ENCODE measurements at regions not wholly inside any gene's neighbourhood (a gene's known extent, or its start where the extent isn't known, plus 50 kb on each side); places are given as distances from the start of the nearest gene placed in this dataset.

DNA sequence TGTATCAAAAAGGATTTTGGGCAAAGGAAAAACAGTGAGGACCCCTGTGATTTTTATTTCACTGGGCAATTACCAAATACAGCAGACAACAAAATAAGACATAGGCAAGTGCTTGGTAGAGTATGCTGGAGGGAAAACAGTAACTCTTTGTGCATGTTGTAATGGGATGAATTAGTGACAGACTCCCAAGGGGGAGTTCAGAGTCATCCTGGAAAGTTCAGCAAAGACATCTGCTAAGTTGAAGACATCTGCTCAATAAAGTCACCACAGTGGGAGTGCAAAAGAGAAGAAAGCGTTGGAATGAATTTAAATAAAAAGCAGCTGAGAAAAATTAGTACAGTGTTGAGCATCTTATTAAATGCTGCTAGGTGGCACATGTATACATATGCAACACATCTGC lies 378.8 kb upstream of the ISX start:
- DNase-seq (ENCODE audit: low spot score) (no peak), FAIRE-seq (no peak), ATAC-seq (no peak)
- Histone ChIP-seq H3K27me3 (ENCODE audit: control insufficient read depth in 1 of 2, insufficient read depth in 2 of 2, low read length in 2 of 2) (no peaks in the 10 kb centered on the region; a peak in 1 of 5 replicates), H4K20me1 (ENCODE audit: insufficient read depth, low read length) (no peaks in the 10 kb centered on the region), H3K4me3 (replicated peaks in 1 of 3; ENCODE audit: insufficient read depth in 1 of 3, low read depth in 2 of 3, low read length in 3 of 3) (no peak overlapping the region), H3K4me1 (ENCODE audit: insufficient read depth, low read length) (no peaks in the 10 kb centered on the region), H3K27ac (ENCODE audit: extremely low read length, insufficient read depth, low read length) (no peak overlapping the region), H3K9me3 (ENCODE audit: low read length) (no peaks in the 10 kb centered on the region), H3K36me3 (replicated peaks in 1 of 2; ENCODE audit: control insufficient read depth in 1 of 2, insufficient read depth in 2 of 2, low read length in 2 of 2) (no peaks in the 10 kb centered on the region), H3K4me2 (ENCODE audit: low read depth, low read length) (no peak overlapping the region), H3K79me2 (ENCODE audit: insufficient read depth, low read length) (no peaks in the 10 kb centered on the region), H2AFZ (ENCODE audit: low read length) (no peak overlapping the region), H3K9ac (ENCODE audit: insufficient read depth, low read depth, low read length) (no peak overlapping the region)
- in situ Hi-C loops (cut with HindIII; ENCODE audit: extremely low pct_ligation_motif_present, low pct_unique_long_range_greater_than_20kb), result no loop called here
- CTCF ChIA-PET (ENCODE audit: low intra/inter-chr PET ratio, low total read pairs), result no interaction called here
- intact Hi-C loops (cut with micrococcal nuclease; ENCODE audit: unreplicated experiment), result no loop called here
- WGBS (ENCODE audit: low lambda C conversion rate), result 0% methylated on average over 1 of the region's 1 CpG
- BruUV-seq (replicated peaks), result no TSS peak
- POLR2A ChIA-PET, result no interaction called here
- TF ChIP-seq, protein P1, sequence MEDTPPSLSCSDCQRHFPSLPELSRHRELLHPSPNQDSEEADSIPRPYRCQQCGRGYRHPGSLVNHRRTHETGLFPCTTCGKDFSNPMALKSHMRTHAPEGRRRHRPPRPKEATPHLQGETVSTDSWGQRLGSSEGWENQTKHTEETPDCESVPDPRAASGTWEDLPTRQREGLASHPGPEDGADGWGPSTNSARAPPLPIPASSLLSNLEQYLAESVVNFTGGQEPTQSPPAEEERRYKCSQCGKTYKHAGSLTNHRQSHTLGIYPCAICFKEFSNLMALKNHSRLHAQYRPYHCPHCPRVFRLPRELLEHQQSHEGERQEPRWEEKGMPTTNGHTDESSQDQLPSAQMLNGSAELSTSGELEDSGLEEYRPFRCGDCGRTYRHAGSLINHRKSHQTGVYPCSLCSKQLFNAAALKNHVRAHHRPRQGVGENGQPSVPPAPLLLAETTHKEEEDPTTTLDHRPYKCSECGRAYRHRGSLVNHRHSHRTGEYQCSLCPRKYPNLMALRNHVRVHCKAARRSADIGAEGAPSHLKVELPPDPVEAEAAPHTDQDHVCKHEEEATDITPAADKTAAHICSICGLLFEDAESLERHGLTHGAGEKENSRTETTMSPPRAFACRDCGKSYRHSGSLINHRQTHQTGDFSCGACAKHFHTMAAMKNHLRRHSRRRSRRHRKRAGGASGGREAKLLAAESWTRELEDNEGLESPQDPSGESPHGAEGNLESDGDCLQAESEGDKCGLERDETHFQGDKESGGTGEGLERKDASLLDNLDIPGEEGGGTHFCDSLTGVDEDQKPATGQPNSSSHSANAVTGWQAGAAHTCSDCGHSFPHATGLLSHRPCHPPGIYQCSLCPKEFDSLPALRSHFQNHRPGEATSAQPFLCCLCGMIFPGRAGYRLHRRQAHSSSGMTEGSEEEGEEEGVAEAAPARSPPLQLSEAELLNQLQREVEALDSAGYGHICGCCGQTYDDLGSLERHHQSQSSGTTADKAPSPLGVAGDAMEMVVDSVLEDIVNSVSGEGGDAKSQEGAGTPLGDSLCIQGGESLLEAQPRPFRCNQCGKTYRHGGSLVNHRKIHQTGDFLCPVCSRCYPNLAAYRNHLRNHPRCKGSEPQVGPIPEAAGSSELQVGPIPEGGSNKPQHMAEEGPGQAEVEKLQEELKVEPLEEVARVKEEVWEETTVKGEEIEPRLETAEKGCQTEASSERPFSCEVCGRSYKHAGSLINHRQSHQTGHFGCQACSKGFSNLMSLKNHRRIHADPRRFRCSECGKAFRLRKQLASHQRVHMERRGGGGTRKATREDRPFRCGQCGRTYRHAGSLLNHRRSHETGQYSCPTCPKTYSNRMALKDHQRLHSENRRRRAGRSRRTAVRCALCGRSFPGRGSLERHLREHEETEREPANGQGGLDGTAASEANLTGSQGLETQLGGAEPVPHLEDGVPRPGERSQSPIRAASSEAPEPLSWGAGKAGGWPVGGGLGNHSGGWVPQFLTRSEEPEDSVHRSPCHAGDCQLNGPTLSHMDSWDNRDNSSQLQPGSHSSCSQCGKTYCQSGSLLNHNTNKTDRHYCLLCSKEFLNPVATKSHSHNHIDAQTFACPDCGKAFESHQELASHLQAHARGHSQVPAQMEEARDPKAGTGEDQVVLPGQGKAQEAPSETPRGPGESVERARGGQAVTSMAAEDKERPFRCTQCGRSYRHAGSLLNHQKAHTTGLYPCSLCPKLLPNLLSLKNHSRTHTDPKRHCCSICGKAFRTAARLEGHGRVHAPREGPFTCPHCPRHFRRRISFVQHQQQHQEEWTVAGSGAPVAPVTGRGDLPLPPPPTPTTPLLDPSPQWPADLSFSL (CRISPR knock-in tag; IDR thresholded peaks at IDR 0.05), result no peak
- TF ChIP-seq ETV5 (CRISPR knock-in tag; IDR thresholded peaks at IDR 0.05; ENCODE audit: borderline replicate concordance), result no peak
- no peak for TF ChIP-seq TSC22D2 (CRISPR knock-in tag; IDR thresholded peaks at IDR 0.05; ENCODE audit: borderline replicate concordance)
- TF ChIP-seq NFYB (CRISPR knock-in tag; IDR thresholded peaks at IDR 0.05), result no peak
- no peak for TF ChIP-seq NRL (CRISPR knock-in tag; IDR thresholded peaks at IDR 0.05; ENCODE audit: borderline replicate concordance)
- TF ChIP-seq ZNF703 (CRISPR knock-in tag; IDR thresholded peaks at IDR 0.05; ENCODE audit: borderline replicate concordance), result no peak
- TF ChIP-seq, protein P2, sequence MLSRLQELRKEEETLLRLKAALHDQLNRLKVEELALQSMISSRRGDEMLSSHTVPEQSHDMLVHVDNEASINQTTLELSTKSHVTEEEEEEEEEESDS (CRISPR knock-in tag; IDR thresholded peaks at IDR 0.05; ENCODE audit: borderline replicate concordance), result no peak
- no peak for TF ChIP-seq YEATS4 (CRISPR knock-in tag; IDR thresholded peaks at IDR 0.05; ENCODE audit: borderline replicate concordance)
- TF ChIP-seq PCBP2 (optimal IDR thresholded peaks at IDR 0.05; ENCODE audit: low read depth, low read length, poor library complexity, severe bottlenecking), result no peak
- TF ChIP-seq ZNF383 (CRISPR knock-in tag; IDR thresholded peaks at IDR 0.05; ENCODE audit: borderline replicate concordance), result no peak
- no peak for TF ChIP-seq CBFB (CRISPR knock-in tag; IDR thresholded peaks at IDR 0.05)

Data from HepG2 (cell line).